Activated T-cell treated with anti-CD3 and anti-CD28 coated beads, Interleukin-2, amount 50 U/mL, for 48 hours (primary cell): ENCODE measurements at regions not wholly inside any gene's neighbourhood (a gene's known extent, or its start where the extent isn't known, plus 50 kb on each side); places are given as distances from the start of the nearest gene placed in this dataset.
"Not testable (repeated sequence)": the region's sequence is repeated elsewhere in the genome, so short reads cannot be mapped to it uniquely, and the experiment has no call there.

ENCODE experiments used
- DNase-seq, 2 experiments: peaks; one replicate each; pipeline ENCODE4 v3.0.0-alpha.2; 2020

DNA sequence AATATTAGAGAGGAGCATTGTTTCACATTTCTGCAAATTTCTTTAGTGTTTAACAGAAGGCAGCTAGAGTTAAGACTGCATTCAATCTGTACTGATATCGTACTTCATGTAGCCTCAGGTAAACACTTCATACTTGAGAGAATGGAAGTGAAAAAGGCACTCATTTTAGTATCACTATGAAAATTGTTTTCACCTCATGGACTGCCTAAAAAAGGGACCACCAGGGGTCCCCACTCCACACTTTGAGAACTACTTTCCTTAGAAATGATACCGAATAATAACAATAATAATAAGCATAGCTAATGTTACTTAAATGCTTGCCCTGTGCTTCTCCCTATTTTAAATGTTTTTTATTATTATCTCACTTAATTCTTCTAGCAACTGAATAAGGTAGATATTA lies 95.1 kb downstream of the BLID start:
- DNase-seq: no peak

- DNase-seq: no peak
These were observed 95.9 kb downstream of the BLID start for GRCh38 chr11:122019908-122020694.

DNA sequence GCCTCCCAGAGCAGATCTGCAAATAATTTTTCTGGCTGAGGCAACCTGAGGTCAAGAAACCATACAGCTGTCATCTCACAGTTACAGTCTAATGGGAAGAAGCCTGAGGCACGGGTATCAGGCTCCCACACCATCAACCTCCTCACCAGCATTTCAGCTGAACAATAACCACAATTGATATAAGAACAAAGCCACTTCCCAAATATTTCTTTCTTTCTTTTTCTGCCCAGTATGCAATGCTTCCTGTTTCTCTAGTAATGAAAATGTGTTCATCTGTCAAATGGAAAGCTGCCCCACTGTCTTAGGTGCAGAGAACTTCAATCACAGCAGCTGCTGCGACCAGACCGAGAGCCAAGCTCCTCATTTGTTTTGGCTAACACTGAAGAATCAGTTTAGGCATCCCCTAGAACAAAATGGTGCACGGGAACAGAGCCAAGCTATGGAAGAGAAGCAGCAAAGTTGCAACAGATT lies 108.4 kb downstream of the BLID start:
- DNase-seq: no peak

DNA sequence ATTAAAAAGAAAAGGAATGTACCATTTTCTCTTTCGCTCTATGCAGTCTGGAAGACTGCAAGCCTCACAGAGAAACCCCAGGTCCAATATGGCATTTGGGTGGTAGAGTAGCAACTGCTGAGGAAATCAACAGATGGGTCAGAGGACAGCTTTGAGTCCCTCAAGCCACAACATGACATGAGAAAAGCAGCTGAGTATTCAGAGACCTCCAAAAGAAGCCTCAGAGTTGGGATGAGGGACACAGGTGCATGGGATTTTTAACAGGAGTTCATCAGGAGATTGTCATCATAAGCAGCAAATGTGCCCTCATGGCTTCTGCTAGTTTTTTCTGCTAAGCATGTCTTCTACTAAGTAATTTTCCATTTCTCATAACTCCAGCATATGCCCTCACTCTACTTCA lies 111.6 kb downstream of the BLID start:
- DNase-seq: no peak

GRCh38 chr11:122002926-122003325 lies 113.1 kb downstream of the BLID start:
- no peak for DNase-seq

- no peak for DNase-seq
These were observed 114.0 kb downstream of the BLID start for GRCh38 chr11:122002047-122002446.

DNA sequence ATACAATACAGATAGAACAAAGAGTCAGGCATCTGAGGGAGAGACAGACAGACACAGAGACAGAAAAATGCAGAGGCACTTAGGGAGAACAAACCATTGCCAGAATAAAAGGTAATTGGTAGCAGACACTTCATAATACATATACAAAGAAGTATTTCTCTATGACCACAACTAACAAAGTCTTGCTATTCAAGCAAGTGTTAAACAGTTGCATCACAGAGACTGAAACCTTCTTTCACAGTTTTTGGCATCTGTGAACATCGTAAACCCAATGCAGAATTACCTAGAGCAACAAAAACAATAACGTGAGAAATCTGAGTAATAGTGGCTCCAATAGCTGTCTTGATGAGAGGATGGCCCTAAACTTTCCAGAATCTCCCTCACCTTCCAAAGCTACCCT lies 116.4 kb downstream of the BLID start:
- no peak for DNase-seq

DNA sequence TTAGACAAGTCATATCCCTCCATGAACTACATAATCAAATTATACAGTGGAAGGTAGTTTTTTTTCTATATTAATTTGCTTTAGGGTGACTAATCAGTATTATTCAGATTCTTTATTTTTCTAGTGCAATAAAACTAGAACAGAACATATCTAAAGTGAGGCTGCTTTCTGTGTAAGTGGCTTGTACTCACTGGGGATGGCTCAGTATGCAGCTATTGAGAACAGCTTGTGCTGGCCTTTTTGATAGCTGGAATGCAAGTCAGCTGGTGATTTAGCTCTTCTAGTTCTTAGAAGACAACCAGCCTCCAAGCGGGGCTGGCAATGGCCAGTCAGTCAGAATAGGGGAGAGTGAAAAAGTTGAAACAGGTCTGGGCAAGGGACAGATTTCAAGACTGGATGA lies 119.4 kb downstream of the BLID start:
- DNase-seq: no peak

GRCh38 chr11:121983901-121984300 lies 132.1 kb downstream of the BLID start:
- DNase-seq: no peak

DNA sequence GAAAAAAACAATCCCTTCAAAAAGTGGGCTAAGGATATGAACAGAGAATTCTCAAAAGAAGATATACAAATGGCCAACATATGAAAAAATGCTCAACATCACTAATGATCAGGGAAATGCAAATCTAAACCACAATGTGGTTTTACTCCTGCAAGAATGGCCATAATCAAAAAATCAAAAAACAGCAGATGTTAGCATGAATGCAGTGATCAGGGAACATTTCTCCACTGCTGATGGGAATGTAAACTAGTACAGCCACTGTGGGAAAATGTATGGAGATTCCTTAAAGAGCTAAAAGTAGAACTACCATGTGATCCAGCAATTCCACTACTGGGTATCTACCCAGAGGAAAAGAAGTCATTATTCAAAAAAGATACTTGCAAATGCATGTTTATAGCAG lies 138.1 kb downstream of the BLID start:
- DNase-seq: not testable (repeated sequence)

GRCh38 chr11:121968638-121969037 lies 147.4 kb downstream of the BLID start:
- DNase-seq: no peak

DNA sequence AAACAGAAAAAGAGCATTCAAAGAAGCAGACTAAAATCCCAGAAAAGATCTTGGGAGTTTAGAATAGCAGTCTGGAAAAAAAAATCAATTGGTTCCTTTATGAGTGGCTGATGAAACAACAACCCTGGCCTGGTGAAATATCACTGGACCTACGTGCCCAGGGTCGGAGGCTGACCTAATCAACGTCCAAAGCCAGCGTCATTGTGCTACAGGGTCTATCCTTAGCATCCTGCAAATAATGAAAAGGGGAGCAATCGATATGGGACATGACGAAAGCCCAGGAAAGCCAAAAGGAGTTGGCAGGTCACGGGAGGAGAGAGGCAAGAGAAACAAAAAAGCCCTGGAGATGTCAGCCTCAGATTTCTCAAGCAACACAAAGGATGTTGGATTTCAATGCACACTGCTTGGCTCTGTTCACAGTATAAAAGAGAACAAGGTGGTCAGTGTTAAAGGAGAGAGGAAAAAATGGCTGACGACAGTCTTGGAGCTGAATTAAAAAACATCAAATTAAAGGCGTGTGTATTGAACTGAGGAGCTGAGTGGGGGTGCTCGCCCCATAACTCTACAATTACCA lies 148.8 kb downstream of the BLID start:
- DNase-seq: no peak

GRCh38 chr11:121965330-121965729 lies 150.7 kb downstream of the BLID start:
- DNase-seq: no peak

DNA sequence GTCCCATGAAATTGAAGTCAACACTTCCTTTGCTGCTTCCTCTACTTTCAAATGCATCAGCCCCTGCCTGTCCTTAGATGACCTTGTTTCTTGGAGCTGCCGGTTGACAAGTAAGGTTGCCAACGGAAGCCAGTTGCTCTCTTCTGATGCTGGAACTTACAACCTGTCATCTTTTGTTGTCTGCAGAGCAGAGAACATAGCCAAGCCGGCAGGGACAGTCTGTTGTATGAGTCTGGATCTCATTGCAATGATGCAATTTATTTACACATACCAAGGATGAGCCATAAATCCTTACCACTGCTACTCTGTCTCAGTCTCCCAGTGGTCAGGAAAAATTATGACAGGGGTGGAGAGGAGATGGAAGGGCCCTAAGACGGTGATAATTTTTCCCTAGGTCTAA lies 151.4 kb downstream of the BLID start:
- no peak for DNase-seq

DNA sequence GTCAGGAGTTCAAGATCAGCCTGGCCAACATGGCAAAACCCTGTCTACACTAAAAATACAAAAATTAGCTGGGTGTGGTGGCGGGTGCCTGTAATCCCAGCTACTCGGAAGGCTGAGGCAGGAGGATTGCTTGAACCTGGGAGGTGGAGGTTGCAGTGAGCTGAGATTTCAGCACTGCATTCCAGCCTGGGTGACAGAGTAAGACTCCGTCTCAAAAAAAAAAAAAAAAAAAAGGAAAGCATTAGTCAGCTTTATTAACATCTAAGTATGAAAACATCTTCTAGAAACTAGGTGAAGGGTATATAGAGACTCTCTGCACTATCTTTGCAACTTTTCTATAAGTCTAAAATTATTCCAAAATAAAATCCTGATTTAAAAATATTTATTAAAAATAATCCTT lies 152.2 kb downstream of the BLID start:
- not testable (repeated sequence) for DNase-seq

DNA sequence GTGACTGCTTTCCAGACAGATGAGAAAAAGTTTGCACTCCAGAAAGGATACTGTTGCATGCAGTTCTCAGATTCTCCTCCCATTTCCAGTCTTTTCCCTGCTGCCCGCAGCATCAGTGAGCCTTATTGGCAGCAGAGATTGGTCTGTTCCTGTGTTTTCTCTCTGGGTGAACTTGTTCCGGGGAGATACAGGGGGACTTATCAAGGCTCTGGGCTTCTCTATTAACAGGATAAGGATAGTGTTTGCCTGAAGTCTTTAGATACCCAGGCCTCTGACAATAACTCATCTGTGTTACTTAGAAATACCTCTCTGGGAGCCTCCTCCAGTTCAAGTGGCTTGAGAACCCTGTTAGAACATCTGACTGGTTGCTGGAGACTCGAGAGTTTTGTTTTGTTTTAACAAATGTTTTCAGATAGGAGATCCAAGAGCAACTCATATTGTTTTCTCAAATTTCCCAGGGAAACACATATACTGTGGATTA lies 154.7 kb downstream of the BLID start:
- DNase-seq: no peak

DNA sequence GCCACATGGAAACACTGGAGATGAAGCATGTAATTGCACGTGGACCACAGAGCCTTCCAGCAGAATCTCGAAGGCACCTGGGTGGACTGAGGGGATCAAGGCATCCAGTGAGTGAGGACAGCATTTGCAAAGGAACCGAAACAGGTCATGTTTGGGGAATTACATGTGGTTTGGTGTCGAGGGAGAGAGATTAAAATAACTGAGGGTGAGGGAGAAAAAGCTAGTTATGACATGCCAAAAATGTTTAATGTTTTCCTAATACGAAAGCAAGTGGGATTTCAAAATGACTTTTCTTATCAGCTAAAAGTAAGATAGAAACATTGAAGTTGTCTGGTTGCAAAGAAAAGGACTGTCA lies 157.1 kb downstream of the BLID start:
- no peak for DNase-seq

- no peak for DNase-seq
These were observed 157.6 kb downstream of the BLID start for GRCh38 chr11:121958323-121958970.

DNA sequence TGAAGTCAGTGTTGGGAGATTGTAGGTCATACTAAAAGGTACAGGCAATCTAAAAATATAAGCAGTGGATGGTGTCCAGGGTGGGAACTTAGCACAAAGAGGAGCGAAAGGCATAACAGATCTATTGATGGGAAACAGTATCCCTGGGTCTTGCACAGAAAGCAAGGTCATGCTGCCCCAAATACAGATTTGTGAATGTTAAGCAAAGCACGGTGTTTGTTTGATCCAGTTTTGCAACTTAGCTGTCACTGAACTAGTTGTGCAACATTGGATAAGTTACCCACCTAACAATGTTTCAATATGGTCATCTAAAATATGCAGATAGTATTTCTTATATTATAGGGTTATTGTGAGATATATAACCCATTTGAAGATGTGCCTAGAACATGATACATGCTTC lies 162.9 kb downstream of the BLID start:
- no peak for DNase-seq

- DNase-seq: no peak
These were observed 165.9 kb downstream of the BLID start for GRCh38 chr11:121950160-121950559.

DNA sequence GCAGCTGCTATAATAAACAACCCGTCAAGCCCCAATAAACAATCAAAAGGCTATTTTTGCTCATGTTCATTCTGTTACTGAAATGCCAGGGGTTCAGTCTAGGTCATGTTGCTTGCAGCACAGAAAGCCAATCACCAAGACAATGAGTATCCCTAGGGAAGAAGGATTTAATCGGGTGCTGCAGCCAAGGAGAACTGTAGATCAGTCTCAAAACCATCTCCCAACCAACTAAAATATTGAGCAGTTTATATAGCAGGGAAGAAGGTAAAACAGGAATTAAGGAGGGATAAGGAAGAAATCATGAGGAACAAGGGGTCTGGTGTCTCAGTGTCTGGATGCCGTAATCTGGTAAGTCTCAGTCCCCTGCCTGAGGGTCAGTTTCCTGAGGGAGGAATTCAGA lies 169.5 kb downstream of the BLID start:
- DNase-seq: no peak

- no peak for DNase-seq
These were observed 171.3 kb downstream of the BLID start for GRCh38 chr11:121944556-121945230.

DNA sequence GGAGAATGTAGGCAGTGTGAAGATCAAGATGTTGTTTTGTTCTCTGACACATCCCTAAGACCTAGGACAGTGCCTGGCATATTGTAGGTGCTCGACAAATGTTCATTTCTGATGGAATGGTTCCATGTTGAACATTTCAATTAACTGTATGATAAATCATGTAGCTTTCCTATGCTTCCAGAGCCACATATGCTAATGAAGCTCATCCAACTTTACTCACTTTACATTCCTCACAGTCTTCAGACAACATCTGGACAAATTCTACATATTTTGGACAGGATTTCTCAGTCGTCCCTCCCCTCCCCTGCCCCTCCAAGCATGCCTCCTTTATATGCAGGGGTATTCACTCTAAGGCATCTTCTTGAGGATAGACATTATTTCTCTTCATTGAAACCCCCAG lies 177.9 kb downstream of the BLID start:
- no peak for DNase-seq
